Natural killer cell (primary cell): ENCODE measurements at regions not wholly inside any gene's neighbourhood (a gene's known extent, or its start where the extent isn't known, plus 50 kb on each side); places are given as distances from the start of the nearest gene placed in this dataset.
"Not testable (repeated sequence)": the region's sequence is repeated elsewhere in the genome, so short reads cannot be mapped to it uniquely, and the experiment has no call there.

Experiments used
- ATAC-seq, 3 donors: fragments of 150-1000 bp in 2 of 3; fragments of 200-7000 bp in 1 of 3; cut with Tn5 transposase; 1 replicate in 1 of 3; 2 replicates in 2 of 3; pipeline ENCODE4 v1.10.0; 2021; ENCODE audit warnings: mild to moderate bottlenecking in 2 of 3, moderate library complexity in 2 of 3
- DNase-seq, 2 donors: peaks; one replicate each; pipeline versions ENCODE4 v3.0.0 to v3.0.0-alpha.2; 2013 to 2021; ENCODE audit warnings: mixed read lengths in 1 of 2
- H3K27ac ChIP-seq: one replicate; pipeline ENCODE4 v1.5.1; 2013; ENCODE audit warnings: mild to moderate bottlenecking, low read length
- H3K27me3 ChIP-seq: one replicate; pipeline ENCODE4 v1.6.1; 2013; ENCODE audit warnings: low read length; ENCODE audit not compliant: control insufficient read depth, insufficient read depth
- H3K36me3 ChIP-seq: one replicate; pipeline ENCODE4 v1.6.1; 2013; ENCODE audit warnings: low read length; ENCODE audit not compliant: control insufficient read depth, insufficient read depth
- H3K4me1 ChIP-seq: one replicate; pipeline ENCODE4 v1.6.1; 2013; ENCODE audit warnings: low read length; ENCODE audit not compliant: control insufficient read depth, insufficient read depth
- H3K4me3 ChIP-seq: one replicate; pipeline ENCODE4 v1.5.1; 2013; ENCODE audit warnings: low read length
- H3K9me3 ChIP-seq: one replicate; pipeline ENCODE4 v1.6.1; 2013; ENCODE audit warnings: low read length; ENCODE audit not compliant: control insufficient read depth, insufficient read depth
- H3K27ac Mint-ChIP-seq, 2 donors: one replicate each; pipeline ENCODE4 v1.8.0; 2022; ENCODE audit warnings: mild to moderate bottlenecking in 2 of 2, mixed read lengths in 2 of 2, moderate library complexity in 1 of 2
- H3K27me3 Mint-ChIP-seq, 2 donors: one replicate each; pipeline ENCODE4 v1.8.0; 2022; ENCODE audit warnings: low read depth in 2 of 2, mixed read lengths in 2 of 2
- H3K36me3 Mint-ChIP-seq: one replicate; pipeline ENCODE4 v1.8.0; 2022; ENCODE audit warnings: mixed read lengths
- H3K4me1 Mint-ChIP-seq, 2 donors: one replicate each; pipeline ENCODE4 v1.8.0; 2022; ENCODE audit warnings: mixed read lengths in 2 of 2
- H3K4me3 Mint-ChIP-seq: one replicate; pipeline ENCODE4 v1.8.0; 2022; ENCODE audit warnings: mild to moderate bottlenecking, moderate library complexity, mixed read lengths
- H3K9me3 Mint-ChIP-seq, 2 donors: one replicate each; pipeline ENCODE4 v1.8.0; 2022; ENCODE audit warnings: mixed read lengths in 2 of 2
- CTCF ChIP-seq: fragments of 200-600 bp; IDR thresholded peaks from one replicate; pipeline ENCODE4 v1.8.0; 2022; ENCODE audit warnings: antibody characterized with exemption
- WGBS: methylation state at CpG from one replicate; pipeline ENCODE4 v1.1.7; 2013; ENCODE audit warnings: missing lambda C conversion rate; ENCODE audit not compliant: insufficient coverage; 5-methylcytosine and 5-hydroxymethylcytosine counted together
- intact Hi-C: fragments of 100-400 bp; cut with micrococcal nuclease; formaldehyde crosslinking; loops from one replicate; pipeline ENCODE4 v1.14.2; 2022

DNA sequence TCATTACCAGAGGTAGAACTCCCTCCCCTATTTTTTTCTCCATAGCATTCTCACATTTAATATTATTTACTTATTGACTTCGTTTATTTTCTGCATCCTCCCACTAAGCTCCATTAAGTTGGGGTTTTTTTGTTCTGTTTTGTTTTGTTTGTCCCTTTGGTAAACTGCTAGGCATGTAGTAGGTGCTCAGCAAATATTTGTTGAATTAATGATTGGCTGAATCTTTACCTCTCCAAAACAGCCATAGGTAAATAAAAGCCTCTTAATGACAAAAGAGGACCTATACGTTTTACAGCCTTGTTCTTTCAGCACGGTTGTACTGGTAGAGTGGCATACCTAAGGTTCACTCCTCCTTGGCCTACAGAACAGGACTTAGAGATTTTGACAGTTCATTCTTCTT, 52.0 kb downstream of the PRORP start:
- Histone ChIP-seq H3K9me3 (no peaks in the 10 kb centered on the region), H3K36me3 (no peaks in the 10 kb centered on the region), H3K4me1 (no peaks in the 10 kb centered on the region), H3K4me3 (no peak overlapping the region), H3K27me3 (no peaks in the 10 kb centered on the region), H3K27ac (no peak overlapping the region)
- Mint-ChIP-seq H3K27ac (no peak overlapping the region), H3K4me1 (peaks cover 8 to 12% of the 10 kb centered on the region in 2 donors), H3K4me3 (no peak overlapping the region), H3K27me3 (no peaks in the 10 kb centered on the region), H3K36me3 (peaks cover 9% of the 10 kb centered on the region), H3K9me3 (peaks cover 0 to under 1% of the 10 kb centered on the region in 2 donors)
- TF ChIP-seq CTCF, result no peak
- DNase-seq (no peak), ATAC-seq (no peak)
- intact Hi-C loops, result no loop called here
- 100% methylated on average over 2 of the region's 3 CpGs for WGBS

DNA sequence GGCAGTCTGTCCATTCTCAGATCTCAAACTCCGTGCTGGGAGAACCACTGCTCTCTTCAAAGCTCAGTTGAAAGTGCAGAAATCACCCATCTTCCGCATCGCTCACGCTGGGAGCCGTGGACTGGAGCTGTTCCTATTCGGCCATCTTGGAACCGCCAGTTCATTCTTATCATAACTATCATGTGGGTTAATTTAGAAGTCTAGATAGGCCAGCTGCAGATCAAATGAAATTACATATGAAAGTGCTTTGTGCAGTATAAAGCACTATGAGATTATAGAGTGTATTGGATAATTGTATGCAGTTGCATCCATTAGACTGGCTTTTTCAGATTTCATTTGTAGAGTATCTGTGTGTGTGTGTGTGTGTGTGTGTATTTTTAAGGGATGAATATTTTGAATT, 57.8 kb downstream of the PRORP start:
- ATAC-seq (no peak), DNase-seq (no peak)
- TF ChIP-seq CTCF, result no peak
- no peak overlapping the region for H3K27ac ChIP-seq
- intact Hi-C loops, result no loop called here
- H3K36me3 ChIP-seq, result peaks cover 13% of the 10 kb centered on the region
- Mint-ChIP-seq H3K27ac (no peak overlapping the region), H3K4me1 (peaks cover 8 to 15% of the 10 kb centered on the region in 2 donors), H3K27me3 (no peaks in the 10 kb centered on the region), H3K4me3 (no peak overlapping the region), H3K36me3 (no peaks in the 10 kb centered on the region), H3K9me3 (no peaks in the 10 kb centered on the region)
- no peaks in the 10 kb centered on the region for H3K4me1 ChIP-seq
- no peak overlapping the region for H3K4me3 ChIP-seq
- H3K27me3 ChIP-seq, result no peaks in the 10 kb centered on the region
- H3K9me3 ChIP-seq, result no peaks in the 10 kb centered on the region
- 96% methylated on average over 5 of the region's 7 CpGs for WGBS

- H3K4me1 ChIP-seq, H3K9me3 Mint-ChIP-seq, DNase-seq, H3K4me3 Mint-ChIP-seq, H3K4me1 Mint-ChIP-seq, H3K9me3 ChIP-seq, H3K4me3 ChIP-seq, H3K27ac ChIP-seq, ATAC-seq, H3K27me3 Mint-ChIP-seq, intact Hi-C loops, H3K27me3 ChIP-seq, H3K36me3 Mint-ChIP-seq: not testable (repeated sequence)
- H3K36me3 ChIP-seq, result peaks cover 13% of the 10 kb centered on the region
- peak overlapping the region in 1 of 2 donors; percentile 40 for H3K27ac Mint-ChIP-seq
Measured at GRCh38 chr14:35184891-35185290, 62.5 kb downstream of the PRORP start.

DNA sequence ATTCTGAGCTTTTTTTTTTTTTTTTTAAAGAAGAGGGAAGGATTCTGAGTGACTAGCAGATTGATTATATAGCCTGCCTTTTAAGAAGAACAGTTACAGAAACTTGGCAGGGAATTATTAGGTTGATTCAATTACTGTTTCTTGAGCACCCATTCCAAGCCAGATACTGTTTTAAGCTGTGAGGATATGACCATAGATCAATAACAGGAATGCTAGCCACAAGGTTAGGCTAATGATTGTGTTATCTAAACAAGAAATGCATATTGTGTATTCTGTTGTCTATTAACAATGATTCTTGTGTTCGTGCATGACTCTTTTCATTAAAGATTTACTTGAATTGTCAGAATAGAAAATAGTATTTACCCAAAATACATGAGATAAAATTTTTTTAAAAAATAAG, 67.1 kb downstream of the PRORP start:
- no peak for TF ChIP-seq CTCF
- ATAC-seq (no peak), DNase-seq (no peak)
- intact Hi-C loops, result no loop called here
- Histone ChIP-seq H3K4me1 (no peaks in the 10 kb centered on the region), H3K27ac (no peak overlapping the region), H3K4me3 (no peak overlapping the region), H3K27me3 (no peaks in the 10 kb centered on the region), H3K9me3 (no peaks in the 10 kb centered on the region), H3K36me3 (peaks cover 6% of the 10 kb centered on the region)
- no CpG with 5 or more reads among the region's 1 CpG for WGBS
- Mint-ChIP-seq H3K4me3 (no peak overlapping the region), H3K9me3 (no peaks in the 10 kb centered on the region), H3K27me3 (no peaks in the 10 kb centered on the region), H3K4me1 (peaks cover 10 to 13% of the 10 kb centered on the region in 2 donors), H3K27ac (no peak overlapping the region), H3K36me3 (peaks cover 14% of the 10 kb centered on the region)
